ENCODE measurements at regions not wholly inside any gene's neighbourhood (a gene's known extent, or its start where the extent isn't known, plus 50 kb on each side); places are given as distances from the start of the nearest gene placed in this dataset.
"Not testable (repeated sequence)": the region's sequence is repeated elsewhere in the genome, so short reads cannot be mapped to it uniquely, and the experiment has no call there.

- no TSS peak for BruUV-seq (replicated peaks)
- Mint-ChIP-seq H3K4me1 (ENCODE audit: low read depth, unreplicated experiment) (peaks cover 30% of the 10 kb centered on the region), H3K27ac (ENCODE audit: unreplicated experiment) (no peak overlapping the region), H3K36me3 (ENCODE audit: insufficient read depth, unreplicated experiment) (no peaks in the 10 kb centered on the region), H3K4me3 (ENCODE audit: low read depth, unreplicated experiment) (no peak overlapping the region), H3K27me3 (ENCODE audit: unreplicated experiment) (no peaks in the 10 kb centered on the region), H3K9me3 (ENCODE audit: low read depth, unreplicated experiment) (no peaks in the 10 kb centered on the region)
- no peak for TF ChIP-seq CTCF (IDR thresholded peaks at IDR 0.05; ENCODE audit: unreplicated experiment)
- no peak for DNase-seq
- CTCF ChIA-PET: no interaction called here
- intact Hi-C loops (cut with micrococcal nuclease; ENCODE audit: unreplicated experiment): no loop called here
Measured at GRCh38 chr20:53808733-53809132, 215.1 kb upstream of the ZNF217 start.

- H3K27me3 Mint-ChIP-seq (ENCODE audit: unreplicated experiment); H3K4me3 Mint-ChIP-seq (ENCODE audit: low read depth, unreplicated experiment); BruUV-seq (replicated peaks); intact Hi-C loops (cut with micrococcal nuclease; ENCODE audit: unreplicated experiment); CTCF ChIA-PET; DNase-seq; H3K9me3 Mint-ChIP-seq (ENCODE audit: low read depth, unreplicated experiment); H3K36me3 Mint-ChIP-seq (ENCODE audit: insufficient read depth, unreplicated experiment); H3K27ac Mint-ChIP-seq (ENCODE audit: unreplicated experiment): not testable (repeated sequence)
- peaks cover 34% of the 10 kb centered on the region for H3K4me1 Mint-ChIP-seq (ENCODE audit: low read depth, unreplicated experiment)
Measured at GRCh38 chr20:53808302-53808701, 214.7 kb upstream of the ZNF217 start.

- no peak for TF ChIP-seq CTCF (IDR thresholded peaks at IDR 0.05; ENCODE audit: unreplicated experiment)
- H3K4me1 Mint-ChIP-seq (ENCODE audit: low read depth, unreplicated experiment): peaks cover 35% of the 10 kb centered on the region
- no TSS peak for BruUV-seq (replicated peaks)
- no peak for DNase-seq
- CTCF ChIA-PET: interaction anchor here (0.5 kb wide), 1 partner anchor 155 kb away, joined by 4 read pairs; no protein-coding TSS in a partner anchor
- no peaks in the 10 kb centered on the region for H3K27me3 Mint-ChIP-seq (ENCODE audit: unreplicated experiment)
- intact Hi-C loops (cut with micrococcal nuclease; ENCODE audit: unreplicated experiment): no loop called here
- H3K36me3 Mint-ChIP-seq (ENCODE audit: insufficient read depth, unreplicated experiment): no peaks in the 10 kb centered on the region
- no peaks in the 10 kb centered on the region for H3K9me3 Mint-ChIP-seq (ENCODE audit: low read depth, unreplicated experiment)
- no peak overlapping the region for H3K27ac Mint-ChIP-seq (ENCODE audit: unreplicated experiment)
- H3K4me3 Mint-ChIP-seq (ENCODE audit: low read depth, unreplicated experiment): no peak overlapping the region
Measured at GRCh38 chr20:53806683-53807401, 213.2 kb upstream of the ZNF217 start.

- BruUV-seq (replicated peaks): no TSS peak
- Mint-ChIP-seq H3K27ac (ENCODE audit: unreplicated experiment) (peak overlapping the region; percentile 65), H3K27me3 (ENCODE audit: unreplicated experiment) (no peaks in the 10 kb centered on the region), H3K4me3 (ENCODE audit: low read depth, unreplicated experiment) (no peak overlapping the region), H3K36me3 (ENCODE audit: insufficient read depth, unreplicated experiment) (no peaks in the 10 kb centered on the region), H3K9me3 (ENCODE audit: low read depth, unreplicated experiment) (no peaks in the 10 kb centered on the region), H3K4me1 (ENCODE audit: low read depth, unreplicated experiment) (peaks cover 44% of the 10 kb centered on the region)
- intact Hi-C loops (cut with micrococcal nuclease; ENCODE audit: unreplicated experiment): no loop called here
- TF ChIP-seq CTCF (IDR thresholded peaks at IDR 0.05; ENCODE audit: unreplicated experiment): no peak
- CTCF ChIA-PET: interaction anchor here (0.6 to 0.7 kb wide), 2 partner anchors 109 to 184 kb away, joined by 3 to 6 read pairs; no protein-coding TSS in a partner anchor
- DNase-seq: peak; percentile 57
Measured at GRCh38 chr20:53805895-53806384, 212.3 kb upstream of the ZNF217 start.

Measured in Calu3 (cell line).